ENCODE measurements at regions not wholly inside any gene's neighbourhood (a gene's known extent, or its start where the extent isn't known, plus 50 kb on each side); places are given as distances from the start of the nearest gene placed in this dataset.

- TF ChIP-seq CTCF (IDR thresholded peaks at IDR 0.05) (no peak), POLR2A (IDR thresholded peaks at IDR 0.05) (no peak)
Observed at GRCh38 chr2:30336084-30336483, 104.8 kb downstream of the LBH start.
